ENCODE measurements at regions not wholly inside any gene's neighbourhood (a gene's known extent, or its start where the extent isn't known, plus 50 kb on each side); places are given as distances from the start of the nearest gene placed in this dataset.

DNA sequence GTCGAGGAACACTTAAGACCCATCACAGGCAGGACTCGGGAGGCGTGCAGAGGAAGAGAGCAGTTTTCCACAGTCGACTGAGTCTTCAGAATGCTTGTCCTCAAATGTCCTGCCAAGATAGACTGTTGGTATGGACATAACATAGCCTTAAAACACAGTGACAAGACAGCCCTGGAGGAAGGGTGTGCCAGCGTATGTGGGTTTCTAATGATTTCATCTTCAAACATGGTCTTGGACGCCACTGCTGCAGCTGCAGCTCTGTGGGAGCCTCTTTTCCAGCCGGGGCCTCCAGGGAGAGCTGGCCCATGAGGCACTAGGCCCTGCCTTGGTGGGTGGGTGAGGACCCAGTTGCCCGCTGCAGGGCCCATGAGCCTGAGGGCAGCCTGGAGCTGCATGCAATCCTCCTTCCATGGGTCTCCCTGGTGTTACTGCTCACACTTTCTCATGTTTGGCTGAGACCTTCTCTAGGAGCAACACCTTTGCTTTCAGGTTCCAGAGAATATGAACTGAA is 198.6 kb downstream of the KLF13 start:
- Histone ChIP-seq H3K27ac (ENCODE audit: poor library complexity, severe bottlenecking) (no peak overlapping the region), H3K9me3 (ENCODE audit: severe bottlenecking) (no peaks in the 10 kb centered on the region), H3K4me3 (ENCODE audit: severe bottlenecking) (no peak overlapping the region), H3K4me1 (ENCODE audit: insufficient read depth, poor library complexity, severe bottlenecking) (no peaks in the 10 kb centered on the region), H3K27me3 (ENCODE audit: insufficient read depth, poor library complexity, severe bottlenecking) (peaks cover 4% of the 10 kb centered on the region), H3K36me3 (ENCODE audit: low read depth) (no peaks in the 10 kb centered on the region)
- no peak for DNase-seq (ENCODE audit: low spot score)
- TF ChIP-seq, protein P1, sequence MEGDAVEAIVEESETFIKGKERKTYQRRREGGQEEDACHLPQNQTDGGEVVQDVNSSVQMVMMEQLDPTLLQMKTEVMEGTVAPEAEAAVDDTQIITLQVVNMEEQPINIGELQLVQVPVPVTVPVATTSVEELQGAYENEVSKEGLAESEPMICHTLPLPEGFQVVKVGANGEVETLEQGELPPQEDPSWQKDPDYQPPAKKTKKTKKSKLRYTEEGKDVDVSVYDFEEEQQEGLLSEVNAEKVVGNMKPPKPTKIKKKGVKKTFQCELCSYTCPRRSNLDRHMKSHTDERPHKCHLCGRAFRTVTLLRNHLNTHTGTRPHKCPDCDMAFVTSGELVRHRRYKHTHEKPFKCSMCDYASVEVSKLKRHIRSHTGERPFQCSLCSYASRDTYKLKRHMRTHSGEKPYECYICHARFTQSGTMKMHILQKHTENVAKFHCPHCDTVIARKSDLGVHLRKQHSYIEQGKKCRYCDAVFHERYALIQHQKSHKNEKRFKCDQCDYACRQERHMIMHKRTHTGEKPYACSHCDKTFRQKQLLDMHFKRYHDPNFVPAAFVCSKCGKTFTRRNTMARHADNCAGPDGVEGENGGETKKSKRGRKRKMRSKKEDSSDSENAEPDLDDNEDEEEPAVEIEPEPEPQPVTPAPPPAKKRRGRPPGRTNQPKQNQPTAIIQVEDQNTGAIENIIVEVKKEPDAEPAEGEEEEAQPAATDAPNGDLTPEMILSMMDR (IDR thresholded peaks at IDR 0.05; ENCODE audit: poor library complexity, severe bottlenecking): no peak
- no peak for ATAC-seq (ENCODE audit: low read depth)

DNA sequence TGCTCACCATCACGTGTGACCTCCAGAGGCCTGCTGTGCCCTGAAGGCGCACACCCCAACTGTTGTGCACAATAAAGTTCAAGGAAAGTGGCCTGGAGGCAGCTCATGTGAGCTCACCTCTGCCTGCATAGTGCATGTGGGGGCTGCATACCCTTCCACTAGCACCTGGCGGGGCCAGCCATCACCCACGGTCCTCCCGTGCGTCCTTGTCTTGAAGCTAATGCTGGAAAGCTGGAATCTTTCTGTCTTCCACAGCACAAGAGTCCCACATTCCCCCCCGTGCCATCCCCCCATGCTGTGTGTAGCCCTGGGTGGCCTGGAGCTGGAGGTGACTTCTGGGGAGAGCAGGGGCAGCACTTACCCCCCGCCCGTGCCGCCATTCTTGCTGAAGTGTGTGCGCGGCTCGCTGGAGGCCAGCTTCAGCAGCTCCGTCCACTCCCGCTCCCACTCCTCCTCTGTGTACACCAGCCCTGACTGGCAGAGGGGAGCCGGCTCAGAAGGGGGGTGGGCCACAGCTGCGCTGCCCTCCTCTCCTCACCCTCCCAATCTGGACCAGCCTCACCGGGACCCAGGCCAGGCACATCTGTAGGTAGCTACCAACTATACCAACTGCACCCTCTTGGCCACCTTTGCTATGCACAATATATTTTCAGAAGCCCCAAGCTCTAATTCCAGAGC is 199.5 kb downstream of the KLF13 start:
- Histone ChIP-seq H3K27me3 (ENCODE audit: insufficient read depth, poor library complexity, severe bottlenecking) (no peaks in the 10 kb centered on the region), H3K9me3 (ENCODE audit: severe bottlenecking) (no peaks in the 10 kb centered on the region), H3K4me1 (ENCODE audit: insufficient read depth, poor library complexity, severe bottlenecking) (no peaks in the 10 kb centered on the region), H3K27ac (ENCODE audit: poor library complexity, severe bottlenecking) (no peak overlapping the region), H3K4me3 (ENCODE audit: severe bottlenecking) (no peak overlapping the region), H3K36me3 (ENCODE audit: low read depth) (no peaks in the 10 kb centered on the region)
- DNase-seq (ENCODE audit: low spot score): no peak
- no peak for ATAC-seq (ENCODE audit: low read depth)
- TF ChIP-seq, protein P1 (IDR thresholded peaks at IDR 0.05; ENCODE audit: poor library complexity, severe bottlenecking): no peak

DNA sequence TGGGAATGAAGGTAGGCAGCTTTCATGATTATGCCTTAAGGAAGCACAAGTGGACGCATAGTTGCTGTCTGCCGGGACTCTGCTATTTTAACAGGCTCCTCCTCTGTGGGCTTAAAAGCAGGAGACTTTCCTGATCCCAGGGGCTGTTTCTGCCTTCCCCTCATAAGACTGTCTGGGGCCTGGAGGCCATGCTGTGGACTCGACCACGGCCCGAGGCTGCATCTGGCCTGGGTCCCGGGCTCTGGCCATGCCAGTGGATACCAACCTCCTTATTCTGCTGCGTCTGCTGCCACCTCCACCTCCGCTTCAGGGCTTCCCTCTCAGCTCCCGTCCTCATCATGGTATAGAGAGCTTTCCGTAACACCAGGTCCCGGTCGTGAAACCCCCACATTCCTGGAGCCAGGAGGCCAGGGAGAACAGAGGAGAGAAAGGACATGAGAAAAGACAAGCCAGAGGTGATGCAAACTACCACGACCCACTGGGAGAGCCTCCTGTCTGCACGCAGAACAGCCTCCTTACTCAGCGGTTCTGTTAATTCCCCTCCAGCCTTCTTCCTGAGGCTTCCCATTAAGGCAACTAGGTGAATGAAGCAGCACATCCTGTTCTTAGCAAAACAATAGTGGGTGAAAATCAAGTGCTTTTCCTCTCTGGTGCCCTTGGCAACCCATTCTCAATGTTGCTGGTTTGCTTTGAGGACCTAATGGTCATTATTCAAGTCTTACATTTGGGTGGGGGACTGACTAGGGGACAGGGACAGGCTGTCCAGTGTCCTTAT is 200.5 kb downstream of the KLF13 start:
- Histone ChIP-seq H3K9me3 (ENCODE audit: severe bottlenecking) (no peaks in the 10 kb centered on the region), H3K27me3 (ENCODE audit: insufficient read depth, poor library complexity, severe bottlenecking) (no peaks in the 10 kb centered on the region), H3K27ac (ENCODE audit: poor library complexity, severe bottlenecking) (no peak overlapping the region), H3K4me1 (ENCODE audit: insufficient read depth, poor library complexity, severe bottlenecking) (no peaks in the 10 kb centered on the region), H3K4me3 (ENCODE audit: severe bottlenecking) (no peak overlapping the region), H3K36me3 (ENCODE audit: low read depth) (no peaks in the 10 kb centered on the region)
- DNase-seq (ENCODE audit: low spot score): no peak
- TF ChIP-seq, protein P1 (IDR thresholded peaks at IDR 0.05; ENCODE audit: poor library complexity, severe bottlenecking): no peak
- ATAC-seq (ENCODE audit: low read depth): no peak

DNA sequence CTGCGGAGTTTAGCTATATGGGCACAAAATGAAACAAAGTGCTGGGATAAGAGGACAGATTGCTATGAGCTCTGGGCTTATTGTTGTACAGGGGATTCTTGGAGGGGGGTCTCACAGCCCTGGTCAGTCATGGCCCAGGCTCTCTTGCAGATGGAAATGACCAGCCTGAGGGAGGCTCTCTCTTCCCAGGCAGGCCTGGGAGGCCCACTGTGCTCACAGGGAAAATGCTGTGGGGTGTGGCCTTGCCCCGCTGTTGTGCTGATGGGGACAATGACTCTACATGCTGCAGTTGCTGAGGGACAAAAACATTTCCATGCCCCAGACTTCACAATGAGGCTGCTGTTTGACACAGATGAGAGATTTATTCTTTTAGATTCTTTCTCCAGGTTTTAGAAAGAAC is 202.2 kb downstream of the KLF13 start:
- DNase-seq (ENCODE audit: low spot score) (no peak), ATAC-seq (ENCODE audit: low read depth) (no peak)
- Histone ChIP-seq H3K4me1 (ENCODE audit: insufficient read depth, poor library complexity, severe bottlenecking) (no peaks in the 10 kb centered on the region), H3K27ac (ENCODE audit: poor library complexity, severe bottlenecking) (no peak overlapping the region), H3K9me3 (ENCODE audit: severe bottlenecking) (no peaks in the 10 kb centered on the region), H3K36me3 (ENCODE audit: low read depth) (no peaks in the 10 kb centered on the region), H3K27me3 (ENCODE audit: insufficient read depth, poor library complexity, severe bottlenecking) (no peaks in the 10 kb centered on the region), H3K4me3 (ENCODE audit: severe bottlenecking) (no peak overlapping the region)
- TF ChIP-seq, protein P1 (IDR thresholded peaks at IDR 0.05; ENCODE audit: poor library complexity, severe bottlenecking): no peak
